ENCODE measurements at regions not wholly inside any gene's neighbourhood (a gene's known extent, or its start where the extent isn't known, plus 50 kb on each side); places are given as distances from the start of the nearest gene placed in this dataset.

DNA sequence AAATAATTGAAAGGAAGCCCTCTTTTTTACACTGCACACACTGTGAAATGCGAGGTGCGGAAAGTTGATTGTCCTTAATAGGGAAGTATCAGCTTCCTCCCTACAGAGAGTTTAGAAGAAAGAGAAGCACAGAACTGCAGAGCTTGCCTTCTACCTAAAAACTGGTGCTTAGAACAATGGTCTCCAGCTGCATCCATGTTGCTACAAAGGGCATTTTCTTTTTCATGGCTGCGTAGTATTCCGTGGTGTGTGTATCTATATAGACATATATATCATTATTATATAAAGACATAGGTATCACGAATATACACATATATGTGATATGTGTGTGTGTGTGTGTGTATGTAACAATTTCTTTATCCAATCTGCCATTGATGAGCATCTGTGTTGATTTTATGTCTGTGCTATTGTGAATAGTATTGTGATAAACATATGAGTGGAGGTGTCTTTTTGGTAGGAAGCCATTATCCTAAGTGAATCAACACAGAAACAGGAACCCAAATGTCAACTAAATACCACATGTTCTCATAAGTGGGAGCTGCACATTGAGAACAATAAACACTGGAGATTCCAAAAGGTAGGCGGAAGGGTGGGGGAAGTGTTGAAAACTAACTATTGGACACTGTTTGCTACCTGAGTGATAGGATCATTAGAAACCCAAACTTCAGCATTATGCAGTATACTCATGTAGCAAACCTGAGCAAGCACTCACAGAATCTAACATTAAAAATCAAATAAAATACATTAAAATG, 290.0 kb upstream of the RUNX1 start:
- no peak overlapping the region for H3K27ac Mint-ChIP-seq

DNA sequence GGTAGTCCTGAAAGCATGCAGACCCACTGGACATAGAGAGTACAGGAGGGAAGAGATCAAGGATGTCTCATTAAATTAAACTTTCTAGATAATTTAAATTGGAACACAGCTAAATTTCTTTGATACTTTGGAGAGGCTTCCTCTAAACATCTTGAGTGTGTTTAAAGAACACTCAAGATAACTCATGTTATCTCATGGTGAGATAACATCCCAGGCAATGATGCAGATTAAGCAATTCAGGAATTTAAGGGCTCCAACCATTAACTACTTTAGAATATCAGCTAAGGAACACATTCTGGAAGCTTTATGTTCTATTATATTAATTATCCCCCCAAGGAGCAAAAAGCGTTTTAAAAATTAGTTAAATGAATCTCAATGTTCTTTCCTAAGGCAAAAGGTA, 289.2 kb upstream of the RUNX1 start:
- ATAC-seq (no peak), DNase-seq (no peak)
- peaks cover 18 to 42% of the 10 kb centered on the region in 2 donors for H3K27me3 Mint-ChIP-seq (ENCODE audit: low read depth in 2 of 2)
- Histone ChIP-seq H3K27me3 (ENCODE audit: control insufficient read depth, insufficient read depth, low read length) (no peaks in the 10 kb centered on the region), H3K9me3 (ENCODE audit: control insufficient read depth, insufficient read depth, low read length) (no peaks in the 10 kb centered on the region), H3K27ac (ENCODE audit: low read length) (no peak overlapping the region), H3K36me3 (ENCODE audit: control insufficient read depth, insufficient read depth, low read length) (no peaks in the 10 kb centered on the region), H3K4me3 (ENCODE audit: low read length) (no peak overlapping the region), H3K4me1 (ENCODE audit: control insufficient read depth, insufficient read depth, low read length) (no peaks in the 10 kb centered on the region)
- WGBS (ENCODE audit: insufficient coverage): 100% methylated on average over 1 of the region's 1 CpG
- no peak overlapping the region for H3K27ac Mint-ChIP-seq
- no peaks in the 10 kb centered on the region for H3K9me3 Mint-ChIP-seq
- intact Hi-C loops (cut with micrococcal nuclease): no loop called here
- no peak overlapping the region for H3K4me3 Mint-ChIP-seq
- H3K36me3 Mint-ChIP-seq: no peaks in the 10 kb centered on the region
- peaks cover 0 to 15% of the 10 kb centered on the region in 2 donors for H3K4me1 Mint-ChIP-seq
- TF ChIP-seq, protein P1, sequence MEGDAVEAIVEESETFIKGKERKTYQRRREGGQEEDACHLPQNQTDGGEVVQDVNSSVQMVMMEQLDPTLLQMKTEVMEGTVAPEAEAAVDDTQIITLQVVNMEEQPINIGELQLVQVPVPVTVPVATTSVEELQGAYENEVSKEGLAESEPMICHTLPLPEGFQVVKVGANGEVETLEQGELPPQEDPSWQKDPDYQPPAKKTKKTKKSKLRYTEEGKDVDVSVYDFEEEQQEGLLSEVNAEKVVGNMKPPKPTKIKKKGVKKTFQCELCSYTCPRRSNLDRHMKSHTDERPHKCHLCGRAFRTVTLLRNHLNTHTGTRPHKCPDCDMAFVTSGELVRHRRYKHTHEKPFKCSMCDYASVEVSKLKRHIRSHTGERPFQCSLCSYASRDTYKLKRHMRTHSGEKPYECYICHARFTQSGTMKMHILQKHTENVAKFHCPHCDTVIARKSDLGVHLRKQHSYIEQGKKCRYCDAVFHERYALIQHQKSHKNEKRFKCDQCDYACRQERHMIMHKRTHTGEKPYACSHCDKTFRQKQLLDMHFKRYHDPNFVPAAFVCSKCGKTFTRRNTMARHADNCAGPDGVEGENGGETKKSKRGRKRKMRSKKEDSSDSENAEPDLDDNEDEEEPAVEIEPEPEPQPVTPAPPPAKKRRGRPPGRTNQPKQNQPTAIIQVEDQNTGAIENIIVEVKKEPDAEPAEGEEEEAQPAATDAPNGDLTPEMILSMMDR (IDR thresholded peaks at IDR 0.05): no peak

More for the DNA sequence above, 290.0 kb upstream of the RUNX1 start:
- peaks cover 18 to 40% of the 10 kb centered on the region in 2 donors for H3K27me3 Mint-ChIP-seq (ENCODE audit: low read depth in 2 of 2)
- Histone ChIP-seq H3K4me3 (ENCODE audit: low read length) (no peak overlapping the region), H3K27me3 (ENCODE audit: control insufficient read depth, insufficient read depth, low read length) (no peaks in the 10 kb centered on the region), H3K27ac (ENCODE audit: low read length) (no peak overlapping the region), H3K9me3 (ENCODE audit: control insufficient read depth, insufficient read depth, low read length) (no peaks in the 10 kb centered on the region), H3K4me1 (ENCODE audit: control insufficient read depth, insufficient read depth, low read length) (no peaks in the 10 kb centered on the region), H3K36me3 (ENCODE audit: control insufficient read depth, insufficient read depth, low read length) (no peaks in the 10 kb centered on the region)
- 100% methylated on average over 3 of the region's 6 CpGs for WGBS (ENCODE audit: insufficient coverage)
- H3K4me3 Mint-ChIP-seq: no peak overlapping the region
- no peak for DNase-seq
- H3K36me3 Mint-ChIP-seq: no peaks in the 10 kb centered on the region
- TF ChIP-seq, protein P1 (IDR thresholded peaks at IDR 0.05): no peak
- intact Hi-C loops (cut with micrococcal nuclease): no loop called here
- H3K4me1 Mint-ChIP-seq: peaks cover 0 to 15% of the 10 kb centered on the region in 2 donors
- no peaks in the 10 kb centered on the region for H3K9me3 Mint-ChIP-seq
- no peak for ATAC-seq

DNA sequence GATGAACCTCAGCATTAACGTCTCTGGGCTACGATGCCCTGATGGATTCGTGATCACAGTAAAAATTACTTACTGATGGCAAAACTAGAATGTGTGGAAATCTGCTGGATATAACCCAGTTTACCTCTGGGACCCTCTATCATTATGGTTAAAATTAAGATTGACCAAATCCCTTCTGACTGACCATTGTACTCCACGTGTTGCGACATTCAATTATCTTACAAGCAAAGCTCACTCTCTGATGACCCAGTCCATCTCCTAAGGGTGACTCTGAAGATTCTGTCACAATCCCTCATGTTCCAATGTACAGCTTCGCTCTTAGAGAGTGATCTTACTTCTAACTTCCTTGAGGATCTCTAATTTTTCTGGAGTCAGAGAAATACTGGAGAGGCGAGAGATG, 288.5 kb upstream of the RUNX1 start:
- Mint-ChIP-seq H3K27ac (no peak overlapping the region), H3K4me3 (no peak overlapping the region), H3K4me1 (peaks cover 0 to 8% of the 10 kb centered on the region in 2 donors), H3K27me3 (ENCODE audit: low read depth in 2 of 2) (peaks cover 21 to 44% of the 10 kb centered on the region in 2 donors), H3K9me3 (no peaks in the 10 kb centered on the region), H3K36me3 (no peaks in the 10 kb centered on the region)
- Histone ChIP-seq H3K27me3 (ENCODE audit: control insufficient read depth, insufficient read depth, low read length) (no peaks in the 10 kb centered on the region), H3K4me1 (ENCODE audit: control insufficient read depth, insufficient read depth, low read length) (no peaks in the 10 kb centered on the region), H3K27ac (ENCODE audit: low read length) (no peak overlapping the region), H3K4me3 (ENCODE audit: low read length) (no peak overlapping the region), H3K9me3 (ENCODE audit: control insufficient read depth, insufficient read depth, low read length) (no peaks in the 10 kb centered on the region), H3K36me3 (ENCODE audit: control insufficient read depth, insufficient read depth, low read length) (no peaks in the 10 kb centered on the region)
- DNase-seq (no peak), ATAC-seq (no peak)
- 96% methylated on average over 7 of the region's 7 CpGs for WGBS (ENCODE audit: insufficient coverage)
- intact Hi-C loops (cut with micrococcal nuclease): no loop called here
- TF ChIP-seq, protein P1 (IDR thresholded peaks at IDR 0.05): no peak

DNA sequence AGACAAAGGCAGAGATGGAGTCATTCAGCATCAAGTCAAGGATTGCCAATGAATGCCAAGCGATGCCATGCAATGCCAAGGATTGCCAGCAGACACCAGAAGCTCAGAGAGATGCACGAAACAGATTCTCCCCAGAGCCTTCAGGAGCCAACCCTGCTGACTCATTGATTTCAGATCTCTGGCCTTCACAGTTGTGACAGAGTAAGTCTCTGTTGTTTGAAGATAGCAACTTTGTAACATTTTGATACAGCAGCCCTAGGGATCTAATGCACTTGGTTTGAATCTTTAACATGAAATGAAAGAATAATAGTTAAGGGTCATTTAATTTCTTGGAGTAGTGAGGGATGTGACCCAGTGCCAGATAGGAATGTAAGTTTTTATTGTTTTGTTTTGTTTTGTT, 287.4 kb upstream of the RUNX1 start:
- Histone ChIP-seq H3K4me3 (ENCODE audit: low read length) (no peak overlapping the region), H3K27me3 (ENCODE audit: control insufficient read depth, insufficient read depth, low read length) (no peaks in the 10 kb centered on the region), H3K9me3 (ENCODE audit: control insufficient read depth, insufficient read depth, low read length) (no peaks in the 10 kb centered on the region), H3K4me1 (ENCODE audit: control insufficient read depth, insufficient read depth, low read length) (no peaks in the 10 kb centered on the region), H3K36me3 (ENCODE audit: control insufficient read depth, insufficient read depth, low read length) (no peaks in the 10 kb centered on the region), H3K27ac (ENCODE audit: low read length) (no peak overlapping the region)
- Mint-ChIP-seq H3K9me3 (no peaks in the 10 kb centered on the region), H3K4me1 (peaks cover 0 to 5% of the 10 kb centered on the region in 2 donors), H3K4me3 (no peak overlapping the region), H3K36me3 (no peaks in the 10 kb centered on the region), H3K27ac (no peak overlapping the region), H3K27me3 (ENCODE audit: low read depth in 2 of 2) (peaks cover 16 to 39% of the 10 kb centered on the region in 2 donors)
- ATAC-seq (no peak), DNase-seq (no peak)
- intact Hi-C loops (cut with micrococcal nuclease): no loop called here
- TF ChIP-seq, protein P1 (IDR thresholded peaks at IDR 0.05): no peak
- WGBS (ENCODE audit: insufficient coverage): 98% methylated on average over 2 of the region's 2 CpGs

Data from natural killer cell (primary cell).